ENCODE measurements at regions not wholly inside any gene's neighbourhood (a gene's known extent, or its start where the extent isn't known, plus 50 kb on each side); places are given as distances from the start of the nearest gene placed in this dataset.
"Not testable (repeated sequence)": the region's sequence is repeated elsewhere in the genome, so short reads cannot be mapped to it uniquely, and the experiment has no call there.

DNA sequence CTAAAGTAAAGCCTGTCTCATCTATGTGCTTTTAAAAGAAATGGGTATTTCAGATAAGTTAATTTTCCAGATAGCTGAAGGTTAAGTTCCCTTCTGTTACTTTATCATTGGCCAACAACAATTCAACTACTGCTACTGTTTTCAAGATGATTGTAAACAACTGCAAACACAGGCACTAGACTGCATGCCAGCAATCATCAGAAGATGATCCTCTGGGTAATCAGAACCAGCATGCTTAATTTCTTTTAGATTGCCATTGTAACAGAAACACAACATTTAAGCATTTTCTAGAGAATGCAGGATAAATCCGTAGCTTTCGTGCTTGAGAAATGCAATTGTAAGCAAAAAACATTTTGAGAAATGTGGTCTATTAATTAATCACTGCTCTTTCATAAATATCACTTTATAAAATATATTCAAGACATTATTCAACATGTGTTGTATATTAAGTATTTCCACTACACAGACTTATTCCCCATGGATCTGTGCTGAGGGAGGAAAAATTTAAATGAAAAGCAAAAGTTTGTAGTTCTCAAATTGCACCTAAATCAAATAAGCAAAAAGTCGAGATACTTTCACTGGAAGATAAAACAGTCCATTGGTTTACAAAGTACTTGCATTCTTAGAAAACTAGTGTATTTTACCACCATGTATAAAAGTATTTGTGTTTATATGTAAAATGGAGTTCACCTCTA is 133.7 kb downstream of the ATL2 start:
- no peaks in the 10 kb centered on the region for H3K9me3 Mint-ChIP-seq
- no peaks in the 10 kb centered on the region for H3K36me3 Mint-ChIP-seq (ENCODE audit: low read depth)
- no peak overlapping the region for H3K27ac Mint-ChIP-seq
- H3K4me3 Mint-ChIP-seq: no peak overlapping the region
- H3K27me3 Mint-ChIP-seq: no peaks in the 10 kb centered on the region
- no peak for ATAC-seq (replicated peaks)
- H3K4me1 Mint-ChIP-seq: no peaks in the 10 kb centered on the region

DNA sequence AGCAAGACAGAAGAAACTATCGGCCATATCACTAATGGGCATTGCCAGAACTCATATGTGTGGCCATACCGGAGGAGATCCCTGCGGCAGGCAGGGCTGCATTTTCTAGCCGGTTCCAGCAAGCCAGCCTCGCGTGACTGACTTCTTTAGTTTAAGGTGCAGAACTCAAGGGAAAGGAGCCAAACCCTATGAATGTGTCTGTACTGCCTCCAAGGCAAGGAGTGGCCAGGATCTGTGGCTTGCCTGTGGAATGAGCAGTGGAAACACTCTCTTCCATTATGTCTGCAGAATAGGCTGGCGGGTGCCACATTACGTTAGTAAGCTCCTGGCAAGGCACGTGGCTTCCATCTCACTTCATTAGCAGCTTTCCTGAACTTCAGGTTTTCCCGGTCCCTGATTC is 137.6 kb downstream of the ATL2 start:
- H3K27ac Mint-ChIP-seq: no peak overlapping the region
- no peaks in the 10 kb centered on the region for H3K36me3 Mint-ChIP-seq (ENCODE audit: low read depth)

DNA sequence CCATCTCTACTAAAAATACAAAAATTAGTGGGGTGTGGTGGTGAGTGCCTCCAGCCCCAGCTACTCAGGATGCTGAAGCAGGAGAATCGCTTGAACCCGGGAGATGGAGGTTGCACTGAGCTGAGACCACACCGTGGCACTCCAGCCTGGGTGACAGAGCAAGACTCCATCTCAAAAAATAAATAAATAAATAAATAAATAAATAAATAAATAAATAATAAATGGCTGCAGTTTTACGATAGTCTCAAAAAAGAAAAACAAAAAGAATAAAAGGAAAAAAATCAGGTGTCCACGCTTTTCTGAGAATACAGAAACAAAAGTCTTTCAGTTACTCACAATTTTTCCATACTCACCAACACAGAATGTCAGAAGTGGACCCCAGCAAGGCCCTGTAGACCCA is 138.4 kb downstream of the ATL2 start:
- not testable (repeated sequence) for ATAC-seq (replicated peaks); H3K27me3 Mint-ChIP-seq

More for the DNA sequence above, 137.6 kb downstream of the ATL2 start:
- Mint-ChIP-seq H3K4me3 (no peak overlapping the region), H3K9me3 (no peaks in the 10 kb centered on the region), H3K27me3 (peaks cover 5% of the 10 kb centered on the region), H3K4me1 (no peaks in the 10 kb centered on the region)
- no peak for ATAC-seq (replicated peaks)

DNA sequence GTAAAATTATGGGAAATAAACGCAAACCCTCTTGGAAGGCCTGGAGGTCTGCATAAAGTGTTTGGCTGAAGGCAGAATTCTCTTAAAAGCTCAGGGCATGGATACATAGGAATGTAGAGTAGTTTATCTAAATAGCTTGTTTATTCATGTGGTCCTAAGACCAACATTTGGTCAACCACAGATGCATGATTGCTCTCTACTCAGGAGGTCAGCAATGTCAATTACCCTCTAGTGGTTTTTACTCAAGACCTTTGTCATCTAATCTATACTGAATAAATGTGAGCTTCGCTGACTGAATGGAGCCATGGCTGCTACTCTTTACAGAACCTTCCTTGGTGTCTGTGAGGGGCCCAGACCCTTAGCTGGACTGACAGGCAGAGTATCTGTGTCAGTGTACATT is 139.8 kb downstream of the ATL2 start:
- Mint-ChIP-seq H3K9me3 (no peaks in the 10 kb centered on the region), H3K36me3 (ENCODE audit: low read depth) (no peaks in the 10 kb centered on the region), H3K4me3 (no peak overlapping the region), H3K27me3 (peaks cover 15% of the 10 kb centered on the region), H3K27ac (no peak overlapping the region), H3K4me1 (no peaks in the 10 kb centered on the region)
- ATAC-seq (replicated peaks): no peak

More for the DNA sequence above, 138.4 kb downstream of the ATL2 start:
- not testable (repeated sequence) for H3K36me3 Mint-ChIP-seq (ENCODE audit: low read depth); H3K4me3 Mint-ChIP-seq; H3K4me1 Mint-ChIP-seq; H3K9me3 Mint-ChIP-seq; H3K27ac Mint-ChIP-seq

DNA sequence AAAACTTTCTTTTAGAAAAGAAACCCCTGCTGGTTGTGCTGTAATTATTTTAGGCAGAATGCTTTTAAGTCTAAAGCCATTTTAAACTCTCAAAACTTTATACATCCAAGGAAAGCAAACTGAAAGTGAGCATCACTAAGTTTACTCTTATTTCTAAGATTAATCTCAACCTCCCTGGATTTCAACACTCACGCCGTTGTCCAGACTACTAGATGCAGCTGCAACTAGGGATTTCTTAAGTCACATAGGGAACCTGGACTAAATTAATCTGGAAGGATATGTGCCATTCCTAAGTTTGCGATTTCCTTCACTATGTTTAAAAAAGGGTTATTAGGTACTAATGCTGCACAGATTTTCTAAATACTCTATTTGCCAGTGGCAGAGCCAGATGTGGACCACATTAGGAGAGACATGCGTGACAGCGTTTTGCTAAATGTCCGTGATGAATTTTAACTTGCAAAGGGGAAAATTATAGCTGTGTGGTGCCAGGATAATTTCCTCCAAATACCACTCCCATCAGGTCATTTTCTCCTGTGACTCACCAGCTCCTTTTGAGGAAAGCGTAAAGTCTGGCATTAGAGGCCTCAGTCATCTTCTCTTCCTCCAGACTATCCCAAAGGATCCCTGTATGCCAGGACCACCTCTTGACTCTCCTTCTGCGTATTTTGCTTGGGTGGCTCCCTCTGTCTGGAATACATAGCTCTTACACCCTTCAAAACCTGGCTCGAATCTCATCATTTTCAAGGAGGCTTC is 143.7 kb downstream of the ATL2 start:
- no peak for ATAC-seq (replicated peaks)
- Mint-ChIP-seq H3K36me3 (ENCODE audit: low read depth) (no peaks in the 10 kb centered on the region), H3K27ac (no peak overlapping the region), H3K4me1 (no peaks in the 10 kb centered on the region), H3K4me3 (no peak overlapping the region), H3K9me3 (no peaks in the 10 kb centered on the region), H3K27me3 (peaks cover 28% of the 10 kb centered on the region)

DNA sequence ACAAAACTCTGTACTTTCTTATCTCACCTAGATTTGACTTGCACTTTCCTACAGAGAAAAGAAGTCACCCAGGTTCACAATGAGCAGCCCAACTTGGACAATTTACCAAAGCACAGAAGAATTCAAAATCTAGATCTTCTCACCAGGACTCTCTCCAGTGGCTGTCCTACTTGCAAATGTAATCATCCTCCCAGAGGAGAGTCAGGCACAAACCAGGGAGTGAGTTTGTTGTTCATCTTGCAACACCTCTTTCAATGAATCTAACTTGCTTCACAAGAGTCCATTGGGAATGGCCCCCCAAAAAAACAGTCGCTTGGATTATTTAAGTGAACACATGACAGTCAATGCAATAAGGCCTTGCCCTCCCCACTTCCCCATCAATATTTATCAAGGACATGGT is 144.6 kb downstream of the ATL2 start:
- H3K27me3 Mint-ChIP-seq: peaks cover 28% of the 10 kb centered on the region
- H3K9me3 Mint-ChIP-seq: no peaks in the 10 kb centered on the region
- no peak for ATAC-seq (replicated peaks)
- no peak overlapping the region for H3K27ac Mint-ChIP-seq
- H3K4me1 Mint-ChIP-seq: no peaks in the 10 kb centered on the region
- H3K4me3 Mint-ChIP-seq: no peak overlapping the region
- no peaks in the 10 kb centered on the region for H3K36me3 Mint-ChIP-seq (ENCODE audit: low read depth)

DNA sequence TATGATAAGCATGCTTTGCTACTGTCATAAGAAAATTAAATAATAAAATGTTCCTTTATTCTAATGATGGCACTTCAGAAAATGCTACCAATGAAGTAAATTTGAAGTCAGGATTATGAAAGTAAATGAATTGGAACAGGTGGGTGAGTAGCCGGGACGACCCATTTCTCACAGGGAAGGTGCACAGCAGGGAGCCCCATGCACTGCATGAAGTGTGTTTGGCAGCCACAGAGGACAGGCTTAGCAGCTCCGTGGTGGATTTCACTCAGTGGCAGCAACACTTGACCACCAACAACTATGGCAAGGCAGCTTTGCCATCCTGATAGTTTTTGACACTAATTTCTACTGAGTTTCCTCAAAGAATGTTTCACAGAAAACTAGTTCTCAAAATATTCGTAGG is 146.3 kb downstream of the ATL2 start:
- H3K27ac Mint-ChIP-seq: no peak overlapping the region
- no peak for ATAC-seq (replicated peaks)
- H3K4me1 Mint-ChIP-seq: no peaks in the 10 kb centered on the region
- peaks cover 26% of the 10 kb centered on the region for H3K27me3 Mint-ChIP-seq
- H3K4me3 Mint-ChIP-seq: no peak overlapping the region
- H3K9me3 Mint-ChIP-seq: no peaks in the 10 kb centered on the region
- H3K36me3 Mint-ChIP-seq (ENCODE audit: low read depth): no peaks in the 10 kb centered on the region

DNA sequence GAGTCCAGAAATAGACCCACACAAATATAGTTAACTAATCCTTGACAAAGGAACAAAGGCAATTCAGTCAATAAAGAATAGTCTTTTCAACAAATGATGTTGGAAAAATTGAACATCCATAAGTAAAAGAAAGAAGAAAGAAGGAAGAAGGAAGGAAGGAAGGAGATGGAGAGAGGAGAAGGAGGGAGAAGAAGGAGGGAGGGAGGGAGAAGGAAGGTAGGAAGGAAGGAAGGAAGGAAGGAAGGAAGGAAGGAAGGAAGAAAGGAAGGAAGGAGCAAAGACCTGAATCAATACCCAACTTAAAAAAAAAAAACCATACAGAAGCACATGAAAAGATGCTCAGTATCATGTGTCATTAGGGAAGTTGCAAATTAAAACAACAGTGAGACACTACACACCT is 148.3 kb downstream of the ATL2 start:
- Mint-ChIP-seq H3K27me3 (peaks cover 39% of the 10 kb centered on the region), H3K36me3 (ENCODE audit: low read depth) (no peaks in the 10 kb centered on the region), H3K4me3 (no peak overlapping the region), H3K4me1 (no peaks in the 10 kb centered on the region), H3K27ac (no peak overlapping the region), H3K9me3 (no peaks in the 10 kb centered on the region)
- no peak for ATAC-seq (replicated peaks)

DNA sequence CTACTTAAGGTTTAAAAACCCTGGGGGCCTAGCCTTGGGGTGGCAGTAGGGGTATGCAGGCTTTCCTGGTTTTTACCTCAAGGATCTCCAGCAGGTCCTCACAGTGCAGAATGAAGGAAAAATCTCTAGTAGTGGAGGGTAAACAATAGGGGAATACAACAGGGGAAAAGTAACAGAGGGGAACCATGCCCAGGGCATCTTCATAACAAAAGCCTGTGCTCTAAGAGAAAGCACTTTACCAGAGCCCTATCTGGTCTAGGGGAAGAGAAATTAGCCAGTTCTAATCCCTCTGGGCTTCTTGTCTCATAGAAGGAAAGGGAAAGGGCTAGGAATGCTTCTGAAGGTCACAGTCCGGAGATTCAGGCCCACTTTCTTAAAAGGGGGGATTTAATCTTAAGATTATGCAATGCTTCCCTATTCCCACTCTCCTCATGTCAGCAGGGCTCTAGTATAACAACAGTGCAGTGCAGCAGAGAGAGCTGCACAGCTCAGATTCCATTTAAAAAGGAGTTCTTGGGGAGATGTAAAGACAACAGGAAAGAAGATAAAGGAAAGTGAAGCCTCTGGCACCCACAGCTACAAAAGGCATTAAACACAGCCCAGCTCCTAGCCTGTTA is 149.0 kb upstream of the CYP1B1 start:
- no peaks in the 10 kb centered on the region for H3K36me3 Mint-ChIP-seq (ENCODE audit: low read depth)
- no peak overlapping the region for H3K27ac Mint-ChIP-seq
- ATAC-seq (replicated peaks): no peak
- no peaks in the 10 kb centered on the region for H3K9me3 Mint-ChIP-seq
- no peaks in the 10 kb centered on the region for H3K4me1 Mint-ChIP-seq
- H3K27me3 Mint-ChIP-seq: peaks cover 33% of the 10 kb centered on the region
- H3K4me3 Mint-ChIP-seq: no peak overlapping the region

DNA sequence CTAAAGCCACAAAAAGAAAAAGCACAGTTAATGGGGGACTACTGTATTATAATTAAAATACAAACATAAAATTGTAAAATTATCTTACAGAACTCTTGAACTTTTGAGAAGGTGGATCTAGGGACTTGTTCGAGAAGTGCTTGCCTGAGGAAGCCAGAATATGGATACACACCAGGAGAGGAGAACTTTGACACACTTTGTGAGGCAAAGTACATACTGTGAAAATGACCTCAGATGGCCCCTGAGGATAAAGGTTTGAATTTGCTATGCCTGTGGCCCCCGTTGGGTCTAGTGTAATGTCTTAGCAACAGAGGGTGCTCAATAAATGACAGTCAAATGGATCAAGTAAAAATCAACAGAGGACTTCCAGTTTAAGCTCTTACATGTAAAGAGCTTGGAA is 148.2 kb upstream of the CYP1B1 start:
- ATAC-seq (replicated peaks): no peak
- H3K27ac Mint-ChIP-seq: no peak overlapping the region
- H3K27me3 Mint-ChIP-seq: peaks cover 35% of the 10 kb centered on the region
- no peaks in the 10 kb centered on the region for H3K9me3 Mint-ChIP-seq
- no peaks in the 10 kb centered on the region for H3K4me1 Mint-ChIP-seq
- no peak overlapping the region for H3K4me3 Mint-ChIP-seq
- no peaks in the 10 kb centered on the region for H3K36me3 Mint-ChIP-seq (ENCODE audit: low read depth)

DNA sequence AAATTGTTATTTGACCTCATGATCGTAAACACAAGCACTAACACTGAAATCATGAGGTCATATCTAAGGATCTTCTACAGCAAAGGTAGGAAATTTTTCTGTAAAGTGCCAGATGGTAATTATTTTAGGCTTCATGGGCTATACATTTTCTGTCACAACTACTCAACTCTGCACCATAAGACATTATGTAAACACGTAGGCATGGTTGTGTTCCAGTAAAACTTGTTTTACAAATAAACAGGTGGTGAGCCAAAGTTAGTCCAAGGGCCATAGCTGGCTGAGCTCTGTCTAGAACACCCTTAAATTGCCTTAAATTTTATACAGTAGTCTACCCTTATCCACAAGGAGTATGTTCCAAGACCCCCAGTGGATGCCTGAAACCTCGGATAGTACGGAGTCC is 147.3 kb upstream of the CYP1B1 start:
- peaks cover 36% of the 10 kb centered on the region for H3K27me3 Mint-ChIP-seq
- H3K36me3 Mint-ChIP-seq (ENCODE audit: low read depth): no peaks in the 10 kb centered on the region
- no peaks in the 10 kb centered on the region for H3K4me1 Mint-ChIP-seq
- no peaks in the 10 kb centered on the region for H3K9me3 Mint-ChIP-seq
- H3K27ac Mint-ChIP-seq: no peak overlapping the region
- no peak overlapping the region for H3K4me3 Mint-ChIP-seq
- no peak for ATAC-seq (replicated peaks)

DNA sequence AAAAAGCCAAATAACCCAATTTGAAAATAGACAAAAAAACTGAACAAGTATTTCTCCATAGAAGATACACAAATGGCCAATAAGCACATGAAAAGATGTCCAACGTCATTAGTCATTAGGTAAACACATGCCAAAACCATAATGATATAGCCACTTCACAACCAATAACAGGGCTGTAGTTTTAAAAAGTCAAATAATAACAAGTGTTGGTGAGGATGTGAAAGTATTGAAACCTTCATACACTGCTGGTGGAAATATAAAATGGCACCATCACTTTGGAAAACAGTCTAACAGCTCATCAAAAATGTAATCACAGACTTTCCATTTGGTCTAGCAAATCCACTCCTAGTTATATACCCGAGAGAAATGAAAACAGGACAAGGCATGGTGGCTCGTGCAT is 144.2 kb upstream of the CYP1B1 start:
- no peak overlapping the region for H3K4me3 Mint-ChIP-seq
- no peaks in the 10 kb centered on the region for H3K9me3 Mint-ChIP-seq
- H3K27ac Mint-ChIP-seq: no peak overlapping the region
- no peaks in the 10 kb centered on the region for H3K4me1 Mint-ChIP-seq
- H3K36me3 Mint-ChIP-seq (ENCODE audit: low read depth): no peaks in the 10 kb centered on the region
- no peak for ATAC-seq (replicated peaks)
- peaks cover 32% of the 10 kb centered on the region for H3K27me3 Mint-ChIP-seq

DNA sequence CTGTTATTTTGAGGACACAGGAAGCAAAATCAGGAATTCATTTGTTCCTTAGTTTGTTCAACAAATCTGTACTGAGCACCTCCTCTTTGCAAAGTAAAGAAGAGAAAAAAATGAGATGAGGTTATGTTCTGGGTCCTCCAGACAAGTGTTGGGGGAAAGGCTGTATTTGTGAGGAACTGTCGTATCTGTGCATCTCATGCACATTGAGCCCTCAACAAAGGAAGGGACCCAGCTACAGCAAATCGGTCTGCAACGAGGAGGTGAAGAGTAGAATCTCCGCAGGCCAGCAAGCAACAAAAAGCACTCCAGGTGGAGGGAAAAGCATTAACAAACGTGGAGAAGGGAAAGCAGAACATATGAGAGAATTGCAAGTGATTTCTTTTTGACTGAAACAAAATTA is 143.0 kb upstream of the CYP1B1 start:
- H3K9me3 Mint-ChIP-seq: no peaks in the 10 kb centered on the region
- no peak overlapping the region for H3K4me3 Mint-ChIP-seq
- ATAC-seq (replicated peaks): no peak
- no peak overlapping the region for H3K27ac Mint-ChIP-seq
- H3K4me1 Mint-ChIP-seq: no peaks in the 10 kb centered on the region
- H3K27me3 Mint-ChIP-seq: peaks cover 21% of the 10 kb centered on the region
- no peaks in the 10 kb centered on the region for H3K36me3 Mint-ChIP-seq (ENCODE audit: low read depth)

DNA sequence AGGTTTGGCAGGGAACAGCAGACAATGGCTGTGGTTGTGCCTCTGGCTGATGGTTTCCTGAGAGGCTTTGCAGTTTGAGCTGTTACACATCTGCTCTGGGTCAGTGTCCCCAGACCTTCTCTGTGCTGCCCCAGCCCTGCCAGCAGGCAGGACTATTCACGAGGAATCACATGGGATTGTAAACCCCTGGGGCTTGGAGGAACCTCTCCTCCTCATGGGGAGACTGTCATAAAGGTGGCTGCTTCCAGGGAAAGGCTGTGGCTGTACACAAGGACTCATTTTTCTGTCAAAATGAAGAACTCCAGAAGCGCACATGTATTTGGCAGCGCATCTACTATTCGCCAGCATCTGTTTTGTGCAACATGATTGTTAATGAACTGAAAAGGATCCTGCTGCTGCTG is 142.6 kb upstream of the CYP1B1 start:
- Mint-ChIP-seq H3K4me1 (peaks cover 4% of the 10 kb centered on the region), H3K4me3 (no peak overlapping the region), H3K36me3 (ENCODE audit: low read depth) (no peaks in the 10 kb centered on the region), H3K27me3 (peaks cover 18% of the 10 kb centered on the region), H3K27ac (no peak overlapping the region), H3K9me3 (no peaks in the 10 kb centered on the region)
- no peak for ATAC-seq (replicated peaks)
